Hepatocyte (in vitro differentiated cells): ENCODE measurements at regions not wholly inside any gene's neighbourhood (a gene's known extent, or its start where the extent isn't known, plus 50 kb on each side); places are given as distances from the start of the nearest gene placed in this dataset.

Source experiments
- DNase-seq: peaks from one replicate; pipeline ENCODE4 v3.0.0-alpha.2; 2016; ENCODE audit warnings: low spot score
- H2AFZ ChIP-seq: fragments of 200-600 bp; sonication (generic); 2 replicates; pipeline ENCODE4 v1.6.0; 2016; ENCODE audit warnings: antibody characterized with exemption, mild to moderate bottlenecking
- H3K27ac ChIP-seq: fragments of 200-600 bp; sonication (generic); 2 replicates; pipeline ENCODE4 v1.5.1; 2016; ENCODE audit warnings: mild to moderate bottlenecking
- H3K27me3 ChIP-seq: fragments of 200-600 bp; sonication (generic); 2 replicates; pipeline ENCODE4 v1.6.1; 2016
- H3K36me3 ChIP-seq: fragments of 200-600 bp; sonication (generic); replicated peaks from 2 replicates; pipeline ENCODE4 v1.5.1; 2016; ENCODE audit warnings: low read depth; ENCODE audit not compliant: insufficient read depth
- H3K4me1 ChIP-seq: fragments of 200-600 bp; sonication (generic); 2 replicates; pipeline ENCODE4 v1.5.1; 2016; ENCODE audit warnings: mild to moderate bottlenecking, moderate library complexity; ENCODE audit not compliant: insufficient read depth
- H3K4me2 ChIP-seq: fragments of 200-600 bp; sonication (generic); 2 replicates; pipeline ENCODE4 v1.6.0; 2016
- H3K4me3 ChIP-seq: fragments of 200-600 bp; sonication (generic); 2 replicates; pipeline ENCODE4 v1.5.1; 2016; ENCODE audit warnings: mild to moderate bottlenecking
- H3K79me2 ChIP-seq: fragments of 200-600 bp; sonication (generic); 2 replicates; pipeline ENCODE4 v1.6.0; 2017; ENCODE audit warnings: mild to moderate bottlenecking
- H3K9me2 ChIP-seq: fragments of 200-600 bp; sonication (generic); replicated peaks from 2 replicates; pipeline ENCODE4 v1.6.0; 2017; ENCODE audit warnings: mild to moderate bottlenecking; ENCODE audit not compliant: insufficient read depth
- H3K9me3 ChIP-seq: fragments of 200-600 bp; sonication (generic); 2 replicates; pipeline ENCODE4 v1.5.1; 2016; ENCODE audit warnings: low read depth, mild to moderate bottlenecking
- H4K20me1 ChIP-seq: fragments of 200-600 bp; sonication (generic); 2 replicates; pipeline ENCODE4 v1.6.0; 2016; ENCODE audit warnings: mild to moderate bottlenecking; ENCODE audit not compliant: insufficient read depth, poor library complexity, severe bottlenecking
- EZH2 ChIP-seq: fragments of 200-600 bp; sonication (generic); IDR thresholded peaks from 2 replicates; pipeline ENCODE4 v1.6.1; 2016; ENCODE audit warnings: antibody characterized with exemption, mild to moderate bottlenecking, borderline replicate concordance
- EZH2phosphoT487 ChIP-seq: fragments of 200-600 bp; sonication (generic); IDR thresholded peaks from one replicate; pipeline ENCODE4 v1.6.1; 2018; ENCODE audit warnings: antibody characterized with exemption, mild to moderate bottlenecking, low read depth, moderate library complexity; ENCODE audit not compliant: unreplicated experiment, severe bottlenecking
- WGBS: methylation state at CpG from one replicate; pipeline ENCODE4 v1.1.6; 2016; ENCODE audit warnings: low lambda C conversion rate; ENCODE audit errors: missing lambda C conversion rate; 5-methylcytosine and 5-hydroxymethylcytosine counted together
- TF ChIP-seq, protein P1 (sequence below): fragments of 200-600 bp; sonication (generic); IDR thresholded peaks from 2 replicates; pipeline ENCODE4 v1.5.1; 2016; ENCODE audit warnings: antibody characterized with exemption, mild to moderate bottlenecking; ENCODE audit not compliant: poor library complexity

DNA sequence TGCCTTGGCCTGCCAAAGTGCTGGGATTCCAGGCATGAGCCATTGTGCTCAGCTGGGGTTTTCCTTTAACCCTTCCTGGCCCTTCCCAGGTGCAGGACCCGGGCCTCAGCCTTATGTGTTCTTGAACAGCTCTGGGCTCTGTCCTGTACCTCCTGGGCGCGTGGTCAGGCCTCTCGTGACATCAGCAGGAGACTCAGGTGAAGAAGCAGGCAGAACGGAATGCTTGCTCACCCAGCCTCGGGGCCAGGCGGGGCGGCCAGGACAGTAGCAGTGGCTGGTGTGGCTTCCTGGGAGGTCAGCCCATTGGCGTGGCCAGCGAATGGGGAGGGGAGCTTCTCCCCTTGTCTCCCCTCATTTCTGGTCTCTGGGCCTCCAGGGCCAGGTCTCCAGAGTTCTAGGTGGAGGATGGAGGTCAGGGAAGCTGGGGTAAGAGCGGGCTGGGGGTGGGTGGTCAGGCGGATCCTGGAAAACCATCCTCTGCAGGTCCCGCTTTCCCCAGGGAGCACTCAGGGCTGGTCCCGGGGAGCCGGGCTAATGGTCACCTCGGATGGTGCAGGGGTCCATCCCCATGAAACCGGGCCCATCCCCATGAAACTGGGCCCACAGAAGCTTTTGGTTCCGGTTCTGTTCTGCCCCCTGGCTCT, 281.5 kb downstream of the SEC14L1 start:
- H3K4me1 ChIP-seq: peaks cover 74% of the 10 kb centered on the region
- DNase-seq: no peak
- peaks cover 61% of the 10 kb centered on the region for H4K20me1 ChIP-seq
- H3K9me2 ChIP-seq: no peaks in the 10 kb centered on the region
- no peak overlapping the region for H2AFZ ChIP-seq
- H3K79me2 ChIP-seq: peaks cover 90% of the 10 kb centered on the region
- H3K9me3 ChIP-seq: no peaks in the 10 kb centered on the region
- TF ChIP-seq, protein P1, sequence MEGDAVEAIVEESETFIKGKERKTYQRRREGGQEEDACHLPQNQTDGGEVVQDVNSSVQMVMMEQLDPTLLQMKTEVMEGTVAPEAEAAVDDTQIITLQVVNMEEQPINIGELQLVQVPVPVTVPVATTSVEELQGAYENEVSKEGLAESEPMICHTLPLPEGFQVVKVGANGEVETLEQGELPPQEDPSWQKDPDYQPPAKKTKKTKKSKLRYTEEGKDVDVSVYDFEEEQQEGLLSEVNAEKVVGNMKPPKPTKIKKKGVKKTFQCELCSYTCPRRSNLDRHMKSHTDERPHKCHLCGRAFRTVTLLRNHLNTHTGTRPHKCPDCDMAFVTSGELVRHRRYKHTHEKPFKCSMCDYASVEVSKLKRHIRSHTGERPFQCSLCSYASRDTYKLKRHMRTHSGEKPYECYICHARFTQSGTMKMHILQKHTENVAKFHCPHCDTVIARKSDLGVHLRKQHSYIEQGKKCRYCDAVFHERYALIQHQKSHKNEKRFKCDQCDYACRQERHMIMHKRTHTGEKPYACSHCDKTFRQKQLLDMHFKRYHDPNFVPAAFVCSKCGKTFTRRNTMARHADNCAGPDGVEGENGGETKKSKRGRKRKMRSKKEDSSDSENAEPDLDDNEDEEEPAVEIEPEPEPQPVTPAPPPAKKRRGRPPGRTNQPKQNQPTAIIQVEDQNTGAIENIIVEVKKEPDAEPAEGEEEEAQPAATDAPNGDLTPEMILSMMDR: no peak
- TF ChIP-seq EZH2: no peak
- TF ChIP-seq EZH2phosphoT487: no peak
- WGBS: 92% methylated on average over 13 of the region's 18 CpGs
- H3K4me3 ChIP-seq: no peak overlapping the region
- H3K36me3 ChIP-seq: no peaks in the 10 kb centered on the region
- peak overlapping the region; percentile 86 for H3K27ac ChIP-seq
- no peaks in the 10 kb centered on the region for H3K27me3 ChIP-seq
- peak overlapping the region; percentile 50 for H3K4me2 ChIP-seq

DNA sequence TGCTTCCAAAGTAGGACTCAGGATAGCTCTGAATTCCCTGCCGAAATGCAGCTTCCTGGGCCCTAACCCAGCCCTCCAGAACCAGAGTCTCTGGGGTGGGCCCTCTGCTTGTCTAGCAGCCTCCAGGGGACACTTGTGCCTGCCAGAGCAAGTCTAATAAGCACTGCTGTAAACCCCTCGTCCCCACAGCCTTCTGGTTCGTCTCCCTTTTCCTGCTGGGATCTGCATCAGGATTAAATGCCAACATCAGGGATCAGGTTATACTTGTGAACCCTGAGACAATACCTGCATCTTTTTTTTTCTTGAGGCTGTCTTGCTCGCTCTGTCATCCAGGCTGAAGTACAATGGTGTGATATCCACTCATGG, 282.0 kb downstream of the SEC14L1 start:
- Histone ChIP-seq H3K79me2 (peaks cover 88% of the 10 kb centered on the region), H3K9me3 (no peaks in the 10 kb centered on the region), H3K9me2 (no peaks in the 10 kb centered on the region), H4K20me1 (peaks cover 63% of the 10 kb centered on the region), H3K27me3 (no peaks in the 10 kb centered on the region), H2AFZ (no peak overlapping the region), H3K4me2 (no peak overlapping the region), H3K27ac (peak overlapping the region; percentile 86), H3K36me3 (no peaks in the 10 kb centered on the region), H3K4me3 (no peak overlapping the region), H3K4me1 (peaks cover 78% of the 10 kb centered on the region)
- DNase-seq: no peak
- TF ChIP-seq, protein P1: no peak
- TF ChIP-seq EZH2phosphoT487: no peak
- TF ChIP-seq EZH2: no peak
- WGBS: 75% methylated on average over 4 of the region's 4 CpGs

- H3K4me1 ChIP-seq: peaks cover 86% of the 10 kb centered on the region
- WGBS: 82% methylated on average over 31 of the region's 31 CpGs
- H3K79me2 ChIP-seq: peaks cover 88% of the 10 kb centered on the region
These were observed 283.1 kb downstream of the SEC14L1 start for GRCh38 chr17:77423589-77424451.

More at GRCh38 chr17:77423589-77424451, 283.1 kb downstream of the SEC14L1 start:
- Histone ChIP-seq H3K36me3 (no peaks in the 10 kb centered on the region), H2AFZ (no peak overlapping the region), H3K27ac (peak overlapping the region; percentile 86), H3K27me3 (no peaks in the 10 kb centered on the region), H4K20me1 (peaks cover 69% of the 10 kb centered on the region), H3K9me2 (no peaks in the 10 kb centered on the region), H3K4me3 (no peak overlapping the region), H3K9me3 (no peaks in the 10 kb centered on the region), H3K4me2 (no peak overlapping the region)
- peak; percentile 78 for DNase-seq
- TF ChIP-seq EZH2phosphoT487: no peak
- TF ChIP-seq, protein P1: no peak
